ENCODE measurements at regions not wholly inside any gene's neighbourhood (a gene's known extent, or its start where the extent isn't known, plus 50 kb on each side); places are given as distances from the start of the nearest gene placed in this dataset.

GRCh38 chr4:103938488-103938887, 218.7 kb upstream of the TACR3 start:
- Histone ChIP-seq H3K23ac (ENCODE audit: insufficient read length, low read depth, low read length) (no peak overlapping the region), H2BK12ac (ENCODE audit: insufficient read length, low read depth, low read length) (no peak overlapping the region), H3K4me2 (ENCODE audit: insufficient read depth, insufficient read length, low read length) (no peak overlapping the region), H3K9me3 (ENCODE audit: control insufficient read depth, low read depth, low read length) (no peaks in the 10 kb centered on the region), H3K27me3 (ENCODE audit: insufficient read depth, low read length) (no peaks in the 10 kb centered on the region), H2BK5ac (ENCODE audit: insufficient read length, low read length) (no peak overlapping the region), H4K5ac (ENCODE audit: insufficient read length, low read depth, low read length) (no peak overlapping the region), H3K18ac (ENCODE audit: insufficient read length, low read depth, low read length) (no peak overlapping the region), H3K23me2 (ENCODE audit: insufficient read length, low read depth, low read length, poor library complexity, severe bottlenecking) (no peaks in the 10 kb centered on the region), H3K14ac (ENCODE audit: insufficient read depth, low read length) (no peak overlapping the region), H4K20me1 (ENCODE audit: control insufficient read depth, insufficient read depth, insufficient read length) (no peaks in the 10 kb centered on the region), H4K8ac (replicated peaks; ENCODE audit: insufficient read length, low read depth, low read length) (no peak overlapping the region), H2BK15ac (ENCODE audit: low read depth, low read length) (no peak overlapping the region), H3K79me1 (ENCODE audit: insufficient read depth, low read depth, low read length, poor library complexity, severe bottlenecking) (no peaks in the 10 kb centered on the region), H3T11ph (ENCODE audit: low read length) (no peak overlapping the region), H4K91ac (ENCODE audit: insufficient read length, low read depth, low read length) (no peak overlapping the region), H2BK120ac (ENCODE audit: low read depth, low read length, poor library complexity, severe bottlenecking) (no peak overlapping the region), H3K79me2 (ENCODE audit: insufficient read depth, low read length) (no peaks in the 10 kb centered on the region), H2AK5ac (ENCODE audit: insufficient read length, low read length) (no peak overlapping the region), H3K4ac (ENCODE audit: low read depth, low read length) (no peak overlapping the region), H3K4me1 (ENCODE audit: insufficient read depth, low read length) (no peaks in the 10 kb centered on the region), H3K56ac (ENCODE audit: insufficient read length, low read depth, low read length) (no peak overlapping the region), H2BK20ac (ENCODE audit: low read depth, low read length, poor library complexity, severe bottlenecking) (no peak overlapping the region), H3K9ac (ENCODE audit: extremely low read depth, insufficient read length, low read length) (no peak overlapping the region), H3K27ac (ENCODE audit: insufficient read length, low read depth, low read length) (no peak overlapping the region), H2AFZ (ENCODE audit: low read length) (no peak overlapping the region)
- TF ChIP-seq CTCF (conservative IDR thresholded peaks at IDR 0.05) = no peak
- H3K36me3 Mint-ChIP-seq (ENCODE audit: insufficient read depth in 1 of 3, low read depth in 3 of 3) = peaks cover 20 to 33% (median 22%) of the 10 kb centered on the region in 3 experiments
- H3K27ac Mint-ChIP-seq = no peak overlapping the region
- no peaks in the 10 kb centered on the region; a peak in 1 of 4 replicates for H3K4me1 Mint-ChIP-seq
- WGBS (ENCODE audit: extremely low coverage, insufficient read length, low lambda C conversion rate) = no CpG with 5 or more reads among the region's 4 CpGs
- H3K9me3 Mint-ChIP-seq = peaks cover 25 to 31% of the 10 kb centered on the region in 2 experiments
- peaks cover 2% of the 10 kb centered on the region for H3K27me3 Mint-ChIP-seq (ENCODE audit: low read depth)
- no peak for DNase-seq
- no peak overlapping the region for H3K4me3 Mint-ChIP-seq

Data from H9 (cell line).